ENCODE measurements at regions not wholly inside any gene's neighbourhood (a gene's known extent, or its start where the extent isn't known, plus 50 kb on each side); places are given as distances from the start of the nearest gene placed in this dataset.

GRCh38 chr13:73406454-73406853 is 347.6 kb downstream of the KLF5 start:
- DNase-seq (ENCODE audit: low read depth): no peak
- H3K4me3 ChIP-seq (ENCODE audit: low read depth, low read length): no peak overlapping the region
- CTCF ChIA-PET: interaction anchor here (1.1 kb wide), 1 partner anchor 13 kb away, joined by 3 read pairs; no protein-coding TSS in a partner anchor
- POLR2A ChIA-PET: no interaction called here
- no peaks in the 10 kb centered on the region; the same call in 1 of the 2 replicates for H3K27me3 ChIP-seq (ENCODE audit: control insufficient read depth, insufficient read depth, low read length)
- TF ChIP-seq, protein P1, sequence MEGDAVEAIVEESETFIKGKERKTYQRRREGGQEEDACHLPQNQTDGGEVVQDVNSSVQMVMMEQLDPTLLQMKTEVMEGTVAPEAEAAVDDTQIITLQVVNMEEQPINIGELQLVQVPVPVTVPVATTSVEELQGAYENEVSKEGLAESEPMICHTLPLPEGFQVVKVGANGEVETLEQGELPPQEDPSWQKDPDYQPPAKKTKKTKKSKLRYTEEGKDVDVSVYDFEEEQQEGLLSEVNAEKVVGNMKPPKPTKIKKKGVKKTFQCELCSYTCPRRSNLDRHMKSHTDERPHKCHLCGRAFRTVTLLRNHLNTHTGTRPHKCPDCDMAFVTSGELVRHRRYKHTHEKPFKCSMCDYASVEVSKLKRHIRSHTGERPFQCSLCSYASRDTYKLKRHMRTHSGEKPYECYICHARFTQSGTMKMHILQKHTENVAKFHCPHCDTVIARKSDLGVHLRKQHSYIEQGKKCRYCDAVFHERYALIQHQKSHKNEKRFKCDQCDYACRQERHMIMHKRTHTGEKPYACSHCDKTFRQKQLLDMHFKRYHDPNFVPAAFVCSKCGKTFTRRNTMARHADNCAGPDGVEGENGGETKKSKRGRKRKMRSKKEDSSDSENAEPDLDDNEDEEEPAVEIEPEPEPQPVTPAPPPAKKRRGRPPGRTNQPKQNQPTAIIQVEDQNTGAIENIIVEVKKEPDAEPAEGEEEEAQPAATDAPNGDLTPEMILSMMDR (IDR thresholded peaks at IDR 0.05; ENCODE audit: insufficient read depth, low read depth, low read length): no peak
- H3K36me3 ChIP-seq (ENCODE audit: control insufficient read depth, insufficient read depth, low read length): no peaks in the 10 kb centered on the region

GRCh38 chr13:73404581-73404980 is 345.8 kb downstream of the KLF5 start:
- Histone ChIP-seq H3K27me3 (ENCODE audit: control insufficient read depth, insufficient read depth, low read length) (no peaks in the 10 kb centered on the region), H3K4me3 (ENCODE audit: low read depth, low read length) (no peak overlapping the region), H3K36me3 (ENCODE audit: control insufficient read depth, insufficient read depth, low read length) (no peaks in the 10 kb centered on the region)
- CTCF ChIA-PET: no interaction called here
- POLR2A ChIA-PET: no interaction called here
- DNase-seq (ENCODE audit: low read depth): no peak
- TF ChIP-seq, protein P1 (IDR thresholded peaks at IDR 0.05; ENCODE audit: insufficient read depth, low read depth, low read length): no peak

DNA sequence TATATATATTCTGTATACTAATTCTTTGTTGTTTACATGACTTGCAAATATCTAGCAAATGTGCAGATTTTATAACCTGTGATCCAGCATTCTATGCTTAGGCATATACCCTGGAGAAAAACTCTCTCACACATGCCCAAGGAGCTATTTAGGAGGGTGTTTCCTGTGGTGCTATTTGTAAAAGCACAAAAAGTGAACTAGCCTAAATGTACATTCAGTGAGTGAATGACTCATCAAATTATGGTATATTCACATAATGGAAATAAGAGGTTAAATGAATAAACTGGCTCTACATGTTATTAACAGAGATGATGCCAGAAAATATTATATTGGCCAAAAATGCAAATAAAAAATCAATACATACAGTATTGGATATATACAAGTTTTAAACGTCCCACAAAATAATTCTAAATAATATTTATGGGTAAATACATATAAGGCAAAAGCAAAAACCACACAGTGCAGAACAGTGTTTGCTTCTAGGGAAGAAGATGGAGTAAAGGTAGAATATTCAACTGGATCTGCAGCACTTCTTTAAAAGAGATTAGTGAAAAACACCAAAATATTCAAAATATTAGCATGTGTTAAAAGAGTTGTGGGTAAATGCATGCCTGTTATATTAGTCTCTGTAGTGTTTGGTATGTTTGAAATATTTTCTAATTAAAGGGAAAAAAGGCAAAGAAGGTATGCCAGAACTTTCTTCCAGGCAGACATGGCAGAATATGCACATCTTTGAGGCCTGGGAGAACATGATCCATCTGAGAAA is 344.7 kb downstream of the KLF5 start:
- TF ChIP-seq, protein P1 (IDR thresholded peaks at IDR 0.05; ENCODE audit: insufficient read depth, low read depth, low read length): no peak
- no peaks in the 10 kb centered on the region for H3K36me3 ChIP-seq (ENCODE audit: control insufficient read depth, insufficient read depth, low read length)
- CTCF ChIA-PET: interaction anchor here (0.7 to 1.0 kb wide), 2 partner anchors 14 to 60 kb away, joined by 3 read pairs; no protein-coding TSS in a partner anchor
- no peak for DNase-seq (ENCODE audit: low read depth)
- peaks cover 1% of the 10 kb centered on the region; the same call in 1 of the 2 replicates for H3K27me3 ChIP-seq (ENCODE audit: control insufficient read depth, insufficient read depth, low read length)
- H3K4me3 ChIP-seq (ENCODE audit: low read depth, low read length): no peak overlapping the region
- POLR2A ChIA-PET: no interaction called here

DNA sequence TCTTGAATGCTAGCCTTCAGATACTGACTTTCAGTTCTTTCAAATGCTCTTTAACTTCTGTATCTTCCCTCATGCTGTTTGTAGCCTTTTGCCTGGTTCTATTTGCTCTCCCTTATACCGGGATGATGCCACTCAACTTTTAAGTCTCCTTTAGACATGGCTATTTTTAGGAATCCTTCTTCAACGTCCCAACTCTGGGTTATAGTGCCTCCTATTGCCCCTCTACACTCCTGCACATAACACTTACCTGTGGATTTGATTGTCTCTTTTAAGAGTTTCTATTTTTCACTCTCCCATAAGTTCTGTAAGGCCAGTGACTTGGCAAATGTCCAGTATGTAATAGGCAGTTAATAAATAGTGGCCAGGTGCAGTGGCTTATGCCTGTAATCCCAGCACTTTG is 343.0 kb downstream of the KLF5 start:
- DNase-seq (ENCODE audit: low read depth): no peak
- no peaks in the 10 kb centered on the region for H3K36me3 ChIP-seq (ENCODE audit: control insufficient read depth, insufficient read depth, low read length)
- ChIA-PET CTCF (no interaction called here), POLR2A (no interaction called here)
- peaks cover 3% of the 10 kb centered on the region for H3K27me3 ChIP-seq (ENCODE audit: control insufficient read depth, insufficient read depth, low read length)
- TF ChIP-seq, protein P1 (IDR thresholded peaks at IDR 0.05; ENCODE audit: insufficient read depth, low read depth, low read length): no peak
- H3K4me3 ChIP-seq (ENCODE audit: low read depth, low read length): no peak overlapping the region

GRCh38 chr13:73399347-73400216 is 340.8 kb downstream of the KLF5 start:
- H3K4me3 ChIP-seq (ENCODE audit: low read depth, low read length): no peak overlapping the region
- H3K27me3 ChIP-seq (ENCODE audit: control insufficient read depth, insufficient read depth, low read length): peaks cover 4% of the 10 kb centered on the region
- CTCF ChIA-PET: no interaction called here
- TF ChIP-seq, protein P1 (IDR thresholded peaks at IDR 0.05; ENCODE audit: insufficient read depth, low read depth, low read length): no peak
- POLR2A ChIA-PET: no interaction called here
- no peak for DNase-seq (ENCODE audit: low read depth)
- no peaks in the 10 kb centered on the region for H3K36me3 ChIP-seq (ENCODE audit: control insufficient read depth, insufficient read depth, low read length)
